ENCODE measurements at regions not wholly inside any gene's neighbourhood (a gene's known extent, or its start where the extent isn't known, plus 50 kb on each side); places are given as distances from the start of the nearest gene placed in this dataset.

DNA sequence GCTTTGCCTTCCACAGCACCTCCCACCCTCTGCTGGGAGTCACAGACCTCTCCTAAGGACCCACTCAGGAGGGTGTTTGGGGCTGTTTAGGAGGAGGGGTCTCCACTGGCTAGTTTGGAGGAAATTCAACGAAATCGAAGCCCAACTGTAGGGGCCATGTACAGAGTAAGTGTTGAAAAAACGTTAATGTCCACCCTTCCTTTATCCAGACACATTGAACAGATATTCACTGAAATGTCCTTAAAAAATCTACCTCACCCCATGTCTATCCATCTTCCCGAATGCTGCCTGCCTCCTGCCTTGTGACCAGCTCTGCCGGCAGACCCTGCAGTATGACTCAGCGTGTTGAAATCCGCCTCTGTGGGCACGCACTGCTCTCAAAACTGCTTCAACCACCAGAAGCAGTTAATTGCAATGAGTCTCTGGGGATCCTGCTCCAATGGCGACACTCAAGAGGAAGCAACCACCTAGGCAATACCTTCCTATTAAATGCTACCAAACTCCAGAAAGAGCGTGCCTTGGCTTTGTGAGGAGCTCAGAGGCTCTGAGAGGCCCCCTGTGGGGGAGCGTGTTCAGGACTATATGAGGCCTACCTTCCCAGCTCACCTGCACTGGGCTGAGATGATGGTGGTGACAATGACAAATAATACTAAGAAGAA, 61.4 kb upstream of the RTN4 start (continued):
- TF ChIP-seq, protein P1, sequence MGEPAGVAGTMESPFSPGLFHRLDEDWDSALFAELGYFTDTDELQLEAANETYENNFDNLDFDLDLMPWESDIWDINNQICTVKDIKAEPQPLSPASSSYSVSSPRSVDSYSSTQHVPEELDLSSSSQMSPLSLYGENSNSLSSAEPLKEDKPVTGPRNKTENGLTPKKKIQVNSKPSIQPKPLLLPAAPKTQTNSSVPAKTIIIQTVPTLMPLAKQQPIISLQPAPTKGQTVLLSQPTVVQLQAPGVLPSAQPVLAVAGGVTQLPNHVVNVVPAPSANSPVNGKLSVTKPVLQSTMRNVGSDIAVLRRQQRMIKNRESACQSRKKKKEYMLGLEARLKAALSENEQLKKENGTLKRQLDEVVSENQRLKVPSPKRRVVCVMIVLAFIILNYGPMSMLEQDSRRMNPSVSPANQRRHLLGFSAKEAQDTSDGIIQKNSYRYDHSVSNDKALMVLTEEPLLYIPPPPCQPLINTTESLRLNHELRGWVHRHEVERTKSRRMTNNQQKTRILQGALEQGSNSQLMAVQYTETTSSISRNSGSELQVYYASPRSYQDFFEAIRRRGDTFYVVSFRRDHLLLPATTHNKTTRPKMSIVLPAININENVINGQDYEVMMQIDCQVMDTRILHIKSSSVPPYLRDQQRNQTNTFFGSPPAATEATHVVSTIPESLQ (CRISPR knock-in tag; conservative IDR thresholded peaks at IDR 0.05) = no peak
- TF ChIP-seq ZNF619 (CRISPR knock-in tag; IDR thresholded peaks at IDR 0.05) (no peak), ZNF446 (CRISPR knock-in tag; IDR thresholded peaks at IDR 0.05) (no peak), NAIF1 (CRISPR knock-in tag; IDR thresholded peaks at IDR 0.05; ENCODE audit: borderline replicate concordance) (no peak), ZBTB42 (CRISPR knock-in tag; IDR thresholded peaks at IDR 0.05) (no peak), AGO1 (IDR thresholded peaks at IDR 0.05; ENCODE audit: low read depth, low read length, poor library complexity, severe bottlenecking) (no peak), MTF2 (CRISPR knock-in tag; IDR thresholded peaks at IDR 0.05; ENCODE audit: borderline replicate concordance) (no peak), TRIM24 (CRISPR knock-in tag; IDR thresholded peaks at IDR 0.05) (no peak), ZSCAN30 (CRISPR knock-in tag; IDR thresholded peaks at IDR 0.05) (no peak), NFE2L1 (CRISPR knock-in tag; IDR thresholded peaks at IDR 0.05; ENCODE audit: borderline replicate concordance) (peak; percentile 88; the same call in 1 of the 2 replicates), ARNT2 (CRISPR knock-in tag; IDR thresholded peaks at IDR 0.05; ENCODE audit: low read depth) (no peak), ZNF121 (CRISPR knock-in tag; IDR thresholded peaks at IDR 0.05) (no peak), NPAS2 (CRISPR knock-in tag; IDR thresholded peaks at IDR 0.05; ENCODE audit: borderline replicate concordance) (0 out of 2 replicates have a peak, but pooled peaks have one; percentile 13)
- TF ChIP-seq, protein P2, sequence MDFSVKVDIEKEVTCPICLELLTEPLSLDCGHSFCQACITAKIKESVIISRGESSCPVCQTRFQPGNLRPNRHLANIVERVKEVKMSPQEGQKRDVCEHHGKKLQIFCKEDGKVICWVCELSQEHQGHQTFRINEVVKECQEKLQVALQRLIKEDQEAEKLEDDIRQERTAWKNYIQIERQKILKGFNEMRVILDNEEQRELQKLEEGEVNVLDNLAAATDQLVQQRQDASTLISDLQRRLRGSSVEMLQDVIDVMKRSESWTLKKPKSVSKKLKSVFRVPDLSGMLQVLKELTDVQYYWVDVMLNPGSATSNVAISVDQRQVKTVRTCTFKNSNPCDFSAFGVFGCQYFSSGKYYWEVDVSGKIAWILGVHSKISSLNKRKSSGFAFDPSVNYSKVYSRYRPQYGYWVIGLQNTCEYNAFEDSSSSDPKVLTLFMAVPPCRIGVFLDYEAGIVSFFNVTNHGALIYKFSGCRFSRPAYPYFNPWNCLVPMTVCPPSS (IDR thresholded peaks at IDR 0.05) = no peak
- TF ChIP-seq, protein P3, sequence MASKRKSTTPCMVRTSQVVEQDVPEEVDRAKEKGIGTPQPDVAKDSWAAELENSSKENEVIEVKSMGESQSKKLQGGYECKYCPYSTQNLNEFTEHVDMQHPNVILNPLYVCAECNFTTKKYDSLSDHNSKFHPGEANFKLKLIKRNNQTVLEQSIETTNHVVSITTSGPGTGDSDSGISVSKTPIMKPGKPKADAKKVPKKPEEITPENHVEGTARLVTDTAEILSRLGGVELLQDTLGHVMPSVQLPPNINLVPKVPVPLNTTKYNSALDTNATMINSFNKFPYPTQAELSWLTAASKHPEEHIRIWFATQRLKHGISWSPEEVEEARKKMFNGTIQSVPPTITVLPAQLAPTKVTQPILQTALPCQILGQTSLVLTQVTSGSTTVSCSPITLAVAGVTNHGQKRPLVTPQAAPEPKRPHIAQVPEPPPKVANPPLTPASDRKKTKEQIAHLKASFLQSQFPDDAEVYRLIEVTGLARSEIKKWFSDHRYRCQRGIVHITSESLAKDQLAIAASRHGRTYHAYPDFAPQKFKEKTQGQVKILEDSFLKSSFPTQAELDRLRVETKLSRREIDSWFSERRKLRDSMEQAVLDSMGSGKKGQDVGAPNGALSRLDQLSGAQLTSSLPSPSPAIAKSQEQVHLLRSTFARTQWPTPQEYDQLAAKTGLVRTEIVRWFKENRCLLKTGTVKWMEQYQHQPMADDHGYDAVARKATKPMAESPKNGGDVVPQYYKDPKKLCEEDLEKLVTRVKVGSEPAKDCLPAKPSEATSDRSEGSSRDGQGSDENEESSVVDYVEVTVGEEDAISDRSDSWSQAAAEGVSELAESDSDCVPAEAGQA (IDR thresholded peaks at IDR 0.05; ENCODE audit: low read depth) = no peak
- TF ChIP-seq, protein P3 (CRISPR knock-in tag; IDR thresholded peaks at IDR 0.05; ENCODE audit: borderline replicate concordance) = no peak
- TF ChIP-seq, protein P4, sequence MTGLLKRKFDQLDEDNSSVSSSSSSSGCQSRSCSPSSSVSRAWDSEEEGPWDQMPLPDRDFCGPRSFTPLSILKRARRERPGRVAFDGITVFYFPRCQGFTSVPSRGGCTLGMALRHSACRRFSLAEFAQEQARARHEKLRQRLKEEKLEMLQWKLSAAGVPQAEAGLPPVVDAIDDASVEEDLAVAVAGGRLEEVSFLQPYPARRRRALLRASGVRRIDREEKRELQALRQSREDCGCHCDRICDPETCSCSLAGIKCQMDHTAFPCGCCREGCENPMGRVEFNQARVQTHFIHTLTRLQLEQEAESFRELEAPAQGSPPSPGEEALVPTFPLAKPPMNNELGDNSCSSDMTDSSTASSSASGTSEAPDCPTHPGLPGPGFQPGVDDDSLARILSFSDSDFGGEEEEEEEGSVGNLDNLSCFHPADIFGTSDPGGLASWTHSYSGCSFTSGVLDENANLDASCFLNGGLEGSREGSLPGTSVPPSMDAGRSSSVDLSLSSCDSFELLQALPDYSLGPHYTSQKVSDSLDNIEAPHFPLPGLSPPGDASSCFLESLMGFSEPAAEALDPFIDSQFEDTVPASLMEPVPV (CRISPR knock-in tag; IDR thresholded peaks at IDR 0.05) = no peak

Data from HepG2 (cell line).